ENCODE measurements at regions not wholly inside any gene's neighbourhood (a gene's known extent, or its start where the extent isn't known, plus 50 kb on each side); places are given as distances from the start of the nearest gene placed in this dataset.

DNA sequence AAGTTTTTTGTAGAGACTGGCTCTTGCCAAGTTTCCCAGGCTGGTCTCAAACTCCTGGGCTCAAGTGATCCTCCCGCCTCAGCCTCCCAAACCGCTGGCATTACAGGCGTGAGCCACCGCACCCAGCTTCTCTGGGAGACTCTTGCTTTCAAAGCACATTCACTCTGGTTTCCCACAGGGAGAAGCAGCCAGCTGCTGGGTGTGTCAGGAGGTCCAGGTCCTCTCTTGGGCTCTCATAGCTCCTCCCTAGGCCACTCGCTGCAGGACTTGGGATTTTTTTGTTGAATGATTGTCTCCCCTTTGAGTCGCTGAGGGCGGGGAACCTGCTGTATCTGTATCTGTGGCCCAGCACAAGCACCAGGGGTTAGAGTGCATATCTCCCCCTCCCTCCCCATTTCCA is 68.4 kb upstream of the RAPGEF1 start (continued):
- TF ChIP-seq ATF6 (CRISPR knock-in tag; IDR thresholded peaks at IDR 0.05) (no peak), LCOR (CRISPR knock-in tag; IDR thresholded peaks at IDR 0.05) (no peak)

DNA sequence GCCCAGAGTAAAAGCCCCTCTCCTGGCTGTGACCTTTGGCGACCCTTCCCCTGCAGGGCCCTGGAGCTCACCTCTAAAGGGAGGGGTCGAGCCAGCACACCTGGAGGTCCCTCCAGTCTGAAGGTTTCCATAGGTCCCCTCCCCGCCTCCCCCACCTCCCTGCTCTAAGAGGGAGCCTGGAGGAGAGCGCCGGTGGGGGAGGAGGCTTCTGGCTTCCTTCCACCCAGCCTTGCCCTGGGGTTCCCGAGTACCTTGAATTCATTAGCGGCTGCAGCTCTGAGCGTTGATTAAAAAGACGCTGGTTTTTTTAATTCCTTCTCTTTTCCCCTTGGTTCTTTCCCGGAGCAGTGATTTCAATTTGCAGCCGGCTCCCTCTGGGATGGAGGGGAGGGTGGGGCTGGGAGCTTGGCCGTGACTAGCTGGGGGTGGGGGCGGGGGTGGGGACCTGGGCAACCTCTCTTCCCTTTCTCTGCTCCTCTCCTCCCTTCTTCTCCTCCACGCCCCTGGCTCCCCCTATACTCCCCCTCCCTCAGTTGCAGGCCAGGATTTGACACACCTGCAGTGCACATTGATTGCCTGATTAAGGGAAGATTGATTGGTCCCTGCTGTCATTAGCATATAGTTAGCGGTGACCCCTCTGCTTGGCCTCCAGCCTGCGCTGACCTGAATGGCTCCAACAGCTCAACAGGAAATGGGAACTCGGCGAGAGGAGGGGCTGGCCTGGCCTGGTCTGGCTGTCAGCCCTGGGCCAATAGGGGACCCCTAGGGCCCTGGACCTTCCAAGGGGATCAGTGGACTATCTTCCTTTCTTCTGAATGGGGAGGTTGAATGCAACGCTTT is 67.5 kb upstream of the RAPGEF1 start:
- Histone ChIP-seq H3K4me3 (no peak overlapping the region), H3K4me2 (ENCODE audit: insufficient read depth, low read length) (no peak overlapping the region), H3K79me2 (ENCODE audit: control insufficient read depth, insufficient read depth, low read length) (no peaks in the 10 kb centered on the region), H2AFZ (ENCODE audit: low read depth, low read length) (no peak overlapping the region), H4K20me1 (replicated peaks; ENCODE audit: control insufficient read depth, insufficient read depth, low read length) (peaks cover 3% of the 10 kb centered on the region), H3K9me3 (replicated peaks; ENCODE audit: control insufficient read depth, insufficient read depth, low read depth, low read length) (no peaks in the 10 kb centered on the region), H3K27me3 (ENCODE audit: control insufficient read depth in 2 of 2, insufficient read depth in 2 of 2, low read length in 2 of 2) (peaks cover 23 to 61% of the 10 kb centered on the region in 2 experiments; a peak in 4 of 5 replicates), H3K9me1 (ENCODE audit: control insufficient read depth, insufficient read depth, low read length) (no peaks in the 10 kb centered on the region), H3K36me3 (ENCODE audit: control insufficient read depth, insufficient read depth, low read length) (no peaks in the 10 kb centered on the region), H3K27ac (ENCODE audit: extremely low read depth, low read depth, low read length) (no peak overlapping the region), H3K9ac (ENCODE audit: insufficient read depth in 1 of 2, low read depth in 2 of 2, low read length in 2 of 2) (no peak overlapping the region), H3K4me1 (replicated peaks in 1 of 2; ENCODE audit: control insufficient read depth in 2 of 2, insufficient read depth in 2 of 2, low read length in 2 of 2) (no peaks in the 10 kb centered on the region; a peak in 1 of 5 replicates)
- FAIRE-seq: no peak
- in situ Hi-C loops (cut with MboI): no loop called here
- intact Hi-C loops (cut with micrococcal nuclease): no loop called here
- no peak for DNase-seq (ENCODE audit: extremely low read depth in 1 of 4, low spot score in 3 of 4)
- BruUV-seq (replicated peaks): no TSS peak
- CTCF ChIA-PET (ENCODE audit: low intra/inter-chr PET ratio): no interaction called here
- TF ChIP-seq NFRKB (IDR thresholded peaks at IDR 0.05; ENCODE audit: low read depth) (no peak), ZNF124 (CRISPR knock-in tag; IDR thresholded peaks at IDR 0.05) (no peak), ELF2 (CRISPR knock-in tag; IDR thresholded peaks at IDR 0.05) (no peak), ZNF23 (CRISPR knock-in tag; IDR thresholded peaks at IDR 0.05) (no peak), FOXJ3 (CRISPR knock-in tag; IDR thresholded peaks at IDR 0.05) (no peak), ZNF551 (CRISPR knock-in tag; IDR thresholded peaks at IDR 0.05) (no peak), ZNF699 (CRISPR knock-in tag; IDR thresholded peaks at IDR 0.05; ENCODE audit: insufficient replicate concordance) (no peak), ETV6 (IDR thresholded peaks at IDR 0.05; ENCODE audit: borderline replicate concordance in 1 of 2, low read depth in 2 of 2, low read length in 1 of 2) (no peak), ETV6 (CRISPR knock-in tag; IDR thresholded peaks at IDR 0.05; ENCODE audit: borderline replicate concordance) (no peak)
- WGBS (ENCODE audit: insufficient coverage, low coverage, missing lambda C conversion rate): under 1% methylated on average over 16 of the region's 19 CpGs
- POLR2A ChIA-PET: interaction anchor here (0.6 to 1.3 kb wide), 4 partner anchors 8 to 1910 kb away, joined by 3 to 4 read pairs (median 4); no protein-coding TSS in a partner anchor
- no peak for ATAC-seq

All from K562 (cell line).